GM20000 (cell line): ENCODE measurements at regions not wholly inside any gene's neighbourhood (a gene's known extent, or its start where the extent isn't known, plus 50 kb on each side); places are given as distances from the start of the nearest gene placed in this dataset.

ENCODE experiments used
- DNase-seq: peaks from one replicate; pipeline ENCODE4 v3.0.0; 2012; ENCODE audit warnings: low spot score
- TF ChIP-seq, protein P1 (sequence below): IDR thresholded peaks from 2 replicates; pipeline ENCODE4 v1.5.1; 2012; ENCODE audit warnings: mild to moderate bottlenecking, control low read depth; ENCODE audit errors: extremely low read depth, missing control alignments

DNA sequence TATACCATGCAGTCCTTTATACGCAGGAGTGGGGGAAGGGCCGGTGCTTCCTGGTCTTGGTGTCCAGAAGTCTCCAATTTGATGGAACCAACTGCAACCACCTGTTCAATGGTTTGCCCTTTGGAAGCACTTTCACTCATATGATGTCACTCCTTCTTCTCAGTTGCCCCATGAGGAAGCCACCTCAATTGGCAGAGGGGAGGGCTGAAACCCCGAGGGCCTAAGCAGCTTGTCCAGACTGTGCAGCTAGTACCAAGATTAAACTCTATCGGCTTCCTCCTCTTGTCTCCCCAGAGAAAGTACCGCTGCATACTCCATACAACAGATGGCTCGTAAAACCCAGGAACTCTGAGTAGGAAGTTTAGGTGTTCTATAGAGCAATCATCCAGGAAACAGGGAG, 789.4 kb downstream of the TYW1 start:
- DNase-seq = no peak

DNA sequence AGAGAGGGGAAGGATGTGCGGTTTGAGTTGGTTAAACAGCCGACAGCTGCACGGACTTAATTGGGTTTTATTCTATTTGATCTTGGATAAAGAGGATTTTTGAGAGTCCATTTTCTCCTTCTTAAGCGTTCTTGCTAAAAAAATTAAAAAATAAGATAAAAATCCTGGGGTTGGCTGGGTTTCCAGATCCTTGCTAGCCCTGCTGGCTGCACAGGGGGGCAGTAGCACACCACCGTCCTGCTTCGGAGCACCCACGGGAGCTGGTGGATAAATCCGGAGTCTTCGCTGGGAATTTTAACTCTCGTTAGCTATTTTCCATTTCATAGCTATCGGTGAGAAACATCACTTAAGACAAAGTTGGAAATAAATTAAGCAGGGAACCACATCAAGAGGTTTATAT, 792.0 kb downstream of the TYW1 start:
- TF ChIP-seq, protein P1, sequence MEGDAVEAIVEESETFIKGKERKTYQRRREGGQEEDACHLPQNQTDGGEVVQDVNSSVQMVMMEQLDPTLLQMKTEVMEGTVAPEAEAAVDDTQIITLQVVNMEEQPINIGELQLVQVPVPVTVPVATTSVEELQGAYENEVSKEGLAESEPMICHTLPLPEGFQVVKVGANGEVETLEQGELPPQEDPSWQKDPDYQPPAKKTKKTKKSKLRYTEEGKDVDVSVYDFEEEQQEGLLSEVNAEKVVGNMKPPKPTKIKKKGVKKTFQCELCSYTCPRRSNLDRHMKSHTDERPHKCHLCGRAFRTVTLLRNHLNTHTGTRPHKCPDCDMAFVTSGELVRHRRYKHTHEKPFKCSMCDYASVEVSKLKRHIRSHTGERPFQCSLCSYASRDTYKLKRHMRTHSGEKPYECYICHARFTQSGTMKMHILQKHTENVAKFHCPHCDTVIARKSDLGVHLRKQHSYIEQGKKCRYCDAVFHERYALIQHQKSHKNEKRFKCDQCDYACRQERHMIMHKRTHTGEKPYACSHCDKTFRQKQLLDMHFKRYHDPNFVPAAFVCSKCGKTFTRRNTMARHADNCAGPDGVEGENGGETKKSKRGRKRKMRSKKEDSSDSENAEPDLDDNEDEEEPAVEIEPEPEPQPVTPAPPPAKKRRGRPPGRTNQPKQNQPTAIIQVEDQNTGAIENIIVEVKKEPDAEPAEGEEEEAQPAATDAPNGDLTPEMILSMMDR = no peak
- DNase-seq = no peak

More for the DNA sequence above, 789.4 kb downstream of the TYW1 start:
- TF ChIP-seq, protein P1 = no peak

DNA sequence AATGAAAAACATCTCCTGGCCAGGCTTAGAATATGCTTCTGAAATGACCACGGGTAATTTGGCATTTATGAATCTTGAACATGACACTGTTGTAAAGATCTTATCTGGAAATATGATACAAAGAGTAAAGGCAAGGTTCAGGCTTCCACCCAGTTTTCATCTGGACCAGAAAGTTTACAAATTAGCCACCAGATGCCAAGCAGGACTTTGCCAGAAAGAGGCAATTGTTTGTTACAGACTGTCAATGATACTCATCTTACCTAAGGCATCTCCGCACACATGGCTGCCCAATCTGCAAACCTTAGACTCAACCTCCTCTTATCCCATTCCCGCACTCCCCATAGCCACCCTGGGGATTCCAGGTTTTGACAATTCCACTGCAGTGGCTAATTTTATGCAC, 795.3 kb downstream of the TYW1 start:
- DNase-seq = no peak
- TF ChIP-seq, protein P1 = no peak

DNA sequence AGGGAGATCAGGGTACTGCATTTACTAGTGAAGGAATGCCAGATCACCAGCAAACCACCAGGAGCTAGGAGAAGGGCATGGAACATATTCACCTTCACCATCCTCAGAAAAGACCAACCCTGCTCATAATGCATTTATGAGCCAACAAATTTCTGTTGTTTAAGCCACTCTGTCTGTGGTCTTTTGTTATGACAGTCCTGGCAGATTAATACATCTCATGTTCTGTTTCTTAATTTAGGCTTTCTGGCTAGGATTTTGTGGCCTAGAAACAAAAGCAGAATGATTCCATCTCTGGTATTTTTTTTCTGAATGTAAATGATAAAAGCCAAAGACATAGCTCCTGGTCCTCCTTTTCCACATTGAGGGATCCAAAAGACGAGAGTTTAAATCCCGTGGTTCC, 797.9 kb downstream of the TYW1 start:
- TF ChIP-seq, protein P1 = no peak

DNA sequence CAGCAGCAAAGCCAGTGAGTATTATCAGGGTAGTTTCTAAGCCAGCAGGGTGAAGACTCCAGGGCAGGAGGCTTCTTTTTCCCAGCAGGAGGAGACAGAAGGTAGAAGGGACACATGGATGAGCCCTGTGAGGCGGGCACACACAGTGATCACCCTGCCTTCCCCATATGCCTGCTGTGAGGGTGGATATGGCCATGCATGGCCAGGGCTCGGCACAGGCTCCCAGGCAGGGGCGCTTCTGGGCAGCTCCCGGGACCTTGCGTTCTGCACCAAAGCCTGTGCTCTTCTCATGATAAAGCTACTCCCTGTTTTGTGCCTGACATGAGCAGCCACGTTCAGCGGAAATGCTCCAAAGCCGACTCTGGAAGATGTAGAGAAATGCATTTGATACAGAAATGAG, 807.2 kb downstream of the TYW1 start:
- TF ChIP-seq, protein P1 = no peak
- no peak for DNase-seq

More for the DNA sequence above, 797.9 kb downstream of the TYW1 start:
- DNase-seq = no peak

DNA sequence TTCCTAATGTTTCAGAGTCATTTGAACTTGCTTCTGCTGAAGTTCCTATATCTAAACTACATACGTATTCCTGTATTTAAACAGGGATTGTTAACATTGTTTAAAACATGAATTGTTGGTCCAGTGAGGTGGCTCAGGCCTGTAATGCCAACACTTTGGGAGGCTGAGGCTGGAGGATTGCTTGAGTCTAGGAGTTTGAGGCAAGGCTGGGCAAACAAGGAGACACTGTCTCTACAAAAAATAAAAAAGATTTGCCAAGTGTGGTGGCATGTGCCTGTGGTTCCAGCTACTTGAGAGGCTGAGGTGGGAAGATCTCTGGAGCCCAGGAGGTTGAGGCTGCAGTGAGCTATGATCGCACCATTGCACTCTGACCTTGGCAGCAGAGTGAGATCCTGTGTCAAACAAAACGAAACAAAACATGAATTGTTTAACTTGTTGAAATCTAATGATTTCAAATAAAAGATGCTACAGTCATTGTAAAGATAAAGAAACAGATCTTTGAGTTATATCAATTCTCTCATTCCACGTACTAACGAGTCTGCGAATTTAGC, 809.4 kb downstream of the TYW1 start:
- no peak for DNase-seq

DNA sequence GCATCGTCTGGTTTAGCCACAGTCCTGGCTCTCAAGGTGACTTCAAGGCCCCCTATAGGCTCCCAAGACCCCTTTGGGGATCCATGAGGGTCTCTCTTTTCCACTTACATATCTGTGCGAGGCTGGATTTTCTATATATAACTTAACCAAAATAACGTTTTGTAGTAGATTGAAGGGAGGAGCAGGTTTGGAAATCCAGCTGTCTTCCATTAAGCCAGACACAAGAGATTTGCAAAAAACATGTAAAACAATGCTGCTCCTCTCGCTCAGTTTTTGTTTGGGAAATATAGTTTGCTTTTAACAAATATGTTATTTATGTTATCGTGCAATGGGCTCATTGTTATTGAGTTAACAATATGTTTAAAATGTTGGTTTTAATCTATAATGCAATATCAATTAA, 811.2 kb downstream of the TYW1 start:
- DNase-seq = no peak
- TF ChIP-seq, protein P1 = no peak

More for the DNA sequence above, 809.4 kb downstream of the TYW1 start:
- TF ChIP-seq, protein P1 = no peak

DNA sequence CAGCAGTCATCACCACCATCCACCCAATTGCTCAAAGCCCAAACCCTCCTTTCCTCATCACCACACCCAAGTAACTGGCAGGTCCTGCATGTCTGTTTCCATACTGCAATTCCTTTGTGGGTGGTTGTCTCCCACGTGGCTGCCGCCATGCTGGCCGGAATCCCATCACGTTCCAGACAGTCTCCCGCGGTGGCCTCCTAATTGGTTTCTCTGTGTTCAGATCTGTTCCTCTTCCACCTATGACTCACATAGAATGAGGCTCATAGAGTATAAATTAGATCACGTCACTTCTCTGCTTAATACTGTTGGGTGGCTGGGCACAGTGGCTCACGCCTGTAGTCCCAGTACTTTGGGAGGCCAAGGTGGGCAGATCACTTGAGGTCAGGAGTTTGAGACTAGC, 813.0 kb downstream of the TYW1 start:
- no peak for DNase-seq
- TF ChIP-seq, protein P1 = no peak
